ENCODE measurements at regions not wholly inside any gene's neighbourhood (a gene's known extent, or its start where the extent isn't known, plus 50 kb on each side); places are given as distances from the start of the nearest gene placed in this dataset.
"Not testable (repeated sequence)": the region's sequence is repeated elsewhere in the genome, so short reads cannot be mapped to it uniquely, and the experiment has no call there.

- Mint-ChIP-seq H3K27ac (no peak overlapping the region), H3K4me1 (peaks cover 3% of the 10 kb centered on the region), H3K4me3 (no peak overlapping the region), H3K36me3 (ENCODE audit: low read depth) (no peaks in the 10 kb centered on the region), H3K9me3 (no peaks in the 10 kb centered on the region), H3K27me3 (ENCODE audit: insufficient read depth) (peaks cover 10% of the 10 kb centered on the region)
- Histone ChIP-seq H3K4me1 (ENCODE audit: control insufficient read depth, insufficient read depth, low read length) (no peaks in the 10 kb centered on the region), H3K9ac (ENCODE audit: extremely low read depth, low read length, poor library complexity, severe bottlenecking) (no peak overlapping the region), H3K27ac (ENCODE audit: low read depth, low read length) (peak overlapping the region; percentile 47), H3K9me3 (ENCODE audit: control insufficient read depth, low read length) (no peaks in the 10 kb centered on the region), H3K27me3 (ENCODE audit: control insufficient read depth, insufficient read depth, low read length, poor library complexity, severe bottlenecking) (peaks cover 3% of the 10 kb centered on the region), H3K4me3 (ENCODE audit: low read length) (no peak overlapping the region), H3K36me3 (ENCODE audit: control insufficient read depth, insufficient read depth, low read length) (no peaks in the 10 kb centered on the region)
- no peak for TF ChIP-seq CTCF (conservative IDR thresholded peaks at IDR 0.05)
- 84 to 88% methylated on average over 5 to 8 of the region's 11 CpGs for WGBS, 2 experiments (ENCODE audit: insufficient coverage in 1 of 2, insufficient read length in 1 of 2)
- DNase-seq: peak; percentile 57
Observed at GRCh38 chr20:56779452-56780143, 150.5 kb downstream of the TFAP2C start.

GRCh38 chr20:56780266-56780665 lies 151.2 kb downstream of the TFAP2C start:
- Mint-ChIP-seq H3K9me3 (no peaks in the 10 kb centered on the region), H3K4me3 (no peak overlapping the region), H3K27me3 (ENCODE audit: insufficient read depth) (peaks cover 10% of the 10 kb centered on the region), H3K36me3 (ENCODE audit: low read depth) (no peaks in the 10 kb centered on the region), H3K27ac (no peak overlapping the region), H3K4me1 (peaks cover 3% of the 10 kb centered on the region)
- Histone ChIP-seq H3K9me3 (ENCODE audit: control insufficient read depth, low read length) (no peaks in the 10 kb centered on the region), H3K4me1 (ENCODE audit: control insufficient read depth, insufficient read depth, low read length) (no peaks in the 10 kb centered on the region), H3K4me3 (ENCODE audit: low read length) (no peak overlapping the region), H3K36me3 (ENCODE audit: control insufficient read depth, insufficient read depth, low read length) (no peaks in the 10 kb centered on the region), H3K27ac (ENCODE audit: low read depth, low read length) (no peak overlapping the region), H3K9ac (ENCODE audit: extremely low read depth, low read length, poor library complexity, severe bottlenecking) (no peak overlapping the region), H3K27me3 (ENCODE audit: control insufficient read depth, insufficient read depth, low read length, poor library complexity, severe bottlenecking) (peaks cover 3% of the 10 kb centered on the region)
- DNase-seq: no peak
- 84 to 90% methylated on average over 1 to 7 of the region's 7 CpGs for WGBS, 2 experiments (ENCODE audit: insufficient coverage in 1 of 2, insufficient read length in 1 of 2)
- TF ChIP-seq CTCF (conservative IDR thresholded peaks at IDR 0.05): no peak

- H3K9me3 ChIP-seq (ENCODE audit: control insufficient read depth, low read length): no peaks in the 10 kb centered on the region
- 79 to 86% methylated on average over 6 to 12 of the region's 12 CpGs for WGBS, 2 experiments (ENCODE audit: insufficient coverage in 1 of 2, insufficient read length in 1 of 2)
- peaks cover 3% of the 10 kb centered on the region for H3K27me3 ChIP-seq (ENCODE audit: control insufficient read depth, insufficient read depth, low read length, poor library complexity, severe bottlenecking)
- H3K27ac ChIP-seq (ENCODE audit: low read depth, low read length): no peak overlapping the region
- H3K27ac Mint-ChIP-seq: no peak overlapping the region
- no peaks in the 10 kb centered on the region for H3K36me3 Mint-ChIP-seq (ENCODE audit: low read depth)
- no peak overlapping the region for H3K9ac ChIP-seq (ENCODE audit: extremely low read depth, low read length, poor library complexity, severe bottlenecking)
- H3K4me3 ChIP-seq (ENCODE audit: low read length): no peak overlapping the region
- H3K4me1 Mint-ChIP-seq: peaks cover 3% of the 10 kb centered on the region
- H3K9me3 Mint-ChIP-seq: no peaks in the 10 kb centered on the region
- H3K36me3 ChIP-seq (ENCODE audit: control insufficient read depth, insufficient read depth, low read length): no peaks in the 10 kb centered on the region
- H3K4me1 ChIP-seq (ENCODE audit: control insufficient read depth, insufficient read depth, low read length): no peaks in the 10 kb centered on the region
- no peak for TF ChIP-seq CTCF (conservative IDR thresholded peaks at IDR 0.05)
- no peak overlapping the region for H3K4me3 Mint-ChIP-seq
- peaks cover 10% of the 10 kb centered on the region for H3K27me3 Mint-ChIP-seq (ENCODE audit: insufficient read depth)
- no peak for DNase-seq
Observed at GRCh38 chr20:56781108-56781739, 152.1 kb downstream of the TFAP2C start.

- DNase-seq: not testable (repeated sequence)
- WGBS, 2 experiments (ENCODE audit: insufficient coverage in 1 of 2, insufficient read length in 1 of 2): 83 to 97% methylated on average over 2 of the region's 2 CpGs
- peaks cover 10% of the 10 kb centered on the region for H3K27me3 Mint-ChIP-seq (ENCODE audit: insufficient read depth)
Observed at GRCh38 chr20:56781987-56782560, 153.0 kb downstream of the TFAP2C start.

GRCh38 chr20:56782814-56783213 lies 153.7 kb downstream of the TFAP2C start:
- H3K9me3 Mint-ChIP-seq; H3K9me3 ChIP-seq (ENCODE audit: control insufficient read depth, low read length); H3K4me1 Mint-ChIP-seq; DNase-seq; H3K27ac Mint-ChIP-seq; H3K27me3 ChIP-seq (ENCODE audit: control insufficient read depth, insufficient read depth, low read length, poor library complexity, severe bottlenecking); H3K4me3 ChIP-seq (ENCODE audit: low read length); H3K36me3 Mint-ChIP-seq (ENCODE audit: low read depth); H3K27ac ChIP-seq (ENCODE audit: low read depth, low read length); H3K9ac ChIP-seq (ENCODE audit: extremely low read depth, low read length, poor library complexity, severe bottlenecking); H3K36me3 ChIP-seq (ENCODE audit: control insufficient read depth, insufficient read depth, low read length); H3K4me1 ChIP-seq (ENCODE audit: control insufficient read depth, insufficient read depth, low read length); H3K4me3 Mint-ChIP-seq: not testable (repeated sequence)
- H3K27me3 Mint-ChIP-seq (ENCODE audit: insufficient read depth): peaks cover 10% of the 10 kb centered on the region
- WGBS, 2 experiments (ENCODE audit: insufficient coverage in 1 of 2, insufficient read length in 1 of 2): 96% methylated on average over 5 to 11 of the region's 11 CpGs

More at GRCh38 chr20:56781987-56782560, 153.0 kb downstream of the TFAP2C start:
- not testable (repeated sequence) for H3K9me3 Mint-ChIP-seq; H3K4me3 Mint-ChIP-seq; H3K27ac Mint-ChIP-seq; H3K9ac ChIP-seq (ENCODE audit: extremely low read depth, low read length, poor library complexity, severe bottlenecking); H3K4me1 Mint-ChIP-seq; H3K4me1 ChIP-seq (ENCODE audit: control insufficient read depth, insufficient read depth, low read length); H3K36me3 ChIP-seq (ENCODE audit: control insufficient read depth, insufficient read depth, low read length); H3K4me3 ChIP-seq (ENCODE audit: low read length); H3K27ac ChIP-seq (ENCODE audit: low read depth, low read length); H3K27me3 ChIP-seq (ENCODE audit: control insufficient read depth, insufficient read depth, low read length, poor library complexity, severe bottlenecking); H3K36me3 Mint-ChIP-seq (ENCODE audit: low read depth); H3K9me3 ChIP-seq (ENCODE audit: control insufficient read depth, low read length)

Data from endodermal cell (in vitro differentiated cells).